ENCODE measurements at regions not wholly inside any gene's neighbourhood (a gene's known extent, or its start where the extent isn't known, plus 50 kb on each side); places are given as distances from the start of the nearest gene placed in this dataset.

- H3K27ac ChIP-seq, result no peak overlapping the region
Observed at GRCh38 chr3:182052332-182052731, 340.6 kb downstream of the SOX2 start.

GRCh38 chr3:182052757-182053156 lies 341.0 kb downstream of the SOX2 start:
- TF ChIP-seq CTCF (conservative IDR thresholded peaks at IDR 0.05), result no peak
- H3K27ac ChIP-seq, result no peak overlapping the region

More at GRCh38 chr3:182052332-182052731, 340.6 kb downstream of the SOX2 start:
- no peak for TF ChIP-seq CTCF (conservative IDR thresholded peaks at IDR 0.05)

- TF ChIP-seq CTCF (conservative IDR thresholded peaks at IDR 0.05), result no peak
- H3K27ac ChIP-seq, result no peak overlapping the region
Observed at GRCh38 chr3:182058488-182058887, 346.8 kb downstream of the SOX2 start.

GRCh38 chr3:182063742-182064141 lies 352.0 kb downstream of the SOX2 start:
- no peak for TF ChIP-seq CTCF (conservative IDR thresholded peaks at IDR 0.05)
- H3K27ac ChIP-seq, result no peak overlapping the region

- H3K27ac ChIP-seq, result no peak overlapping the region
- TF ChIP-seq CTCF (conservative IDR thresholded peaks at IDR 0.05), result no peak
Observed at GRCh38 chr3:182067423-182067822, 355.7 kb downstream of the SOX2 start.

GRCh38 chr3:182078316-182078715 lies 366.6 kb downstream of the SOX2 start:
- no peak overlapping the region for H3K27ac ChIP-seq
- no peak for TF ChIP-seq CTCF (conservative IDR thresholded peaks at IDR 0.05)

- no peak for TF ChIP-seq CTCF (conservative IDR thresholded peaks at IDR 0.05)
Observed at GRCh38 chr3:182078929-182079328, 367.2 kb downstream of the SOX2 start.

GRCh38 chr3:182081096-182081495 lies 369.4 kb downstream of the SOX2 start:
- TF ChIP-seq CTCF (conservative IDR thresholded peaks at IDR 0.05), result no peak
- H3K27ac ChIP-seq, result no peak overlapping the region

More at GRCh38 chr3:182078929-182079328, 367.2 kb downstream of the SOX2 start:
- H3K27ac ChIP-seq, result no peak overlapping the region

Data from VCaP (cell line).